HG02840 (cell line): ENCODE measurements at regions not wholly inside any gene's neighbourhood (a gene's known extent, or its start where the extent isn't known, plus 50 kb on each side); places are given as distances from the start of the nearest gene placed in this dataset.

Source experiments
- ATAC-seq: cut with Tn5 transposase; IDR thresholded peaks from one replicate; pipeline ENCODE4 v1.9.1; 2021; ENCODE audit warnings: mild to moderate bottlenecking, moderate library complexity, moderate number of reproducible peaks; ENCODE audit not compliant: unreplicated experiment, low FRiP score

GRCh38 chr3:110567029-110567428, 504.6 kb upstream of the NECTIN3 start:
- ATAC-seq: no peak

DNA sequence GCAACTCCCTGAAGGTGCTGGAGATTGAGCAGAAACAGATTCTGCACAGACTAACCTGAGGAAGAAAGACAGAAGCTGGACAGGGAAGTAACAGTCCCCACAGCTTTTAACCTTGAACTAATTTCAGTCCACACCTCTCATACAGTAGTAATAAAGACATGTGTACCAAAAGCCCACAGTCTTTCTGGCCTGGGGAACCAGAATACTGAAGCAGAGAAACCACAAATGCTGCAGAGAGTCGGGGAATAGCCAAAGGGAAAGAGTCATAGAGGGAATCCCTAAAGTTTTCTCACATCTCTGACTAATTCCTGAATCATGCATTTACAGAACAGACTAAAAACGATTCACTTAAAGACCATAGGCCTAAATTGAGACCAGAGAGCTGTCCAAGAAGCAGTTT, 503.4 kb upstream of the NECTIN3 start:
- ATAC-seq: no peak

GRCh38 chr3:110569073-110569472, 502.5 kb upstream of the NECTIN3 start:
- no peak for ATAC-seq

DNA sequence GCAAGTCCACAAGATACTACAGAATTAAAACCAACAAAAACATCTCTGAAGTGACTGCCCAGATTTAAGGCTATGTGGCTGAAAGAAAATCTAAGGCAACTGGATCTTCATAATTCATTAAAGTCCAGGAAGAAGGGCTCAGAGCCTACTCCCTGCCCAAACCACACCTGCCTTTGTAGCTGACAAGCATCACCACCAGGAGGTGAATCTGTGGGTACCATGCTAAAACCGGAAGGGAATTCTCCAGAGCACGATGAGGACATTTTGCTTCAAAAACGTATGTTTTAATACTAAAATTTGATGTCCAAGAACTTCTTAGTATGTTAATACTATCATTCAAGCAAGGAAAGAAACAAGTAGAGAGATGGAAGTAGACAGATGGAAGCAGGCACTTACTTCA, 495.9 kb upstream of the NECTIN3 start:
- no peak for ATAC-seq

DNA sequence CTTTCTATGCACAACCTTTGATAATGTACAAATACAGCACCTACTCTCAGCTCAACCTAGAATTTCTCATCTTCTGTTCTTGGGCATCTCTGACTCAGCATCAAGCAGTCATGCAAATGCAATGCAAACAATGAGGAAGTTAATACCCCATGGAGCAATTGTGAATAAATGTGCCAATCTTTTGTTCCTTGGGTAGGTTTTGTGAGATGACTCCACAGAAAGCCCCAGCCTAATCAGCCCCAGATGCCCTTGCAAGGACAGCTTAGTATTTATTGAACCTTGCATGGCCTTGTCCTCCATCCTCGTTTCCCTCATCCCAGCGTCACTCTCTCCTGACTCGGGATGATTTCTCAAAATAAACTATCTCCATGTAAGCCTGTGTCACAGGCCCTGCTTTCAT, 494.7 kb upstream of the NECTIN3 start:
- ATAC-seq: no peak

DNA sequence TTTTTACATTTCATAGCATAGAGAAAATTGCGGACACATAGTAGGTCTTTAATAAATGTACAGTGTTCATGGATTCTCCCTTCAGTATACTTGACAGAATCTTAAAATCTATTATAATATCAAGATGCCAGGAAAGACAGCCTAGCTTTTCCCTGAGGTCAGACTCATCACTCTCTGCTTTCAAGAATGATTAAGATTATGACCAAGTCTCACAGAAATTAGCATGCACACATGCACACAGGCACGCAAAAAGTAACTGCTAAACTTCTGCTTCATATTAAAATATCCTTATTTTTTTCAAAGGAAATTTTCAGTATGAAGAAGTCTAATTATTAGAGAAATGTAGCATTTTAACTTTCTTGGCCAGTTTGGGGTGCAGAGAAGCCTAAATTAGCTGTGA, 493.8 kb upstream of the NECTIN3 start:
- no peak for ATAC-seq

DNA sequence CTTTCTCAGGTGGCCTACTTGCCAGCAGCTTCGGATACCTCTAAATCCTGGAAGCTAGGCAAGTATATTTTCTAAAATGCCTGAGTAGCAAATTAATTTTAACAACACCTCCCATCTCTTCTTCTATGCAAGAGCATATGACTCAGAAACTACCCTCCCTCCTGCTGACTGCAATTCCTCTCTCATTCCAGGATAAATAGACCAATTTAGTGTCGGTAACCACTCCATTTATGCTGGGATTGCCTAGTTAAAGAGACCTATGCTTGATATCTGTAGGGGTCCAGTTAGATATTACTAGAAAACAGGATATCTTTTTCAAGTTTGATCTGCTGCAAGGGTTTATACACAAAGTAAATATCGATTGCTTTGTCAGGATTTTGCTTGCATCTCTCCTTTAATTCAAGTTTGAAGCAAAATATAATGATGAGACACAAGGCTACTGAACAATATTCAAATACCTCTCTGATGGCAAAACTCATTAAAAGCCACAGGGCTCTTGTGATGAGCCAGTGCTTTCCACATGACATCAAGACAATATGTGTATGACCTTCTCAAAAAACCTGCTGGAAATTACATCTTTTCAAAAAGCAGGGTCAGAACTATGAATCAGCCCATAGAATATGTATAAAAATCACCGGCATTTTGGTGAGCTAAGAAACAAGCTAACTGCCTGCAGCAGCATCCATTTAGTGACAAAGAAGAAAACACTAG, 491.6 kb upstream of the NECTIN3 start:
- ATAC-seq: no peak

DNA sequence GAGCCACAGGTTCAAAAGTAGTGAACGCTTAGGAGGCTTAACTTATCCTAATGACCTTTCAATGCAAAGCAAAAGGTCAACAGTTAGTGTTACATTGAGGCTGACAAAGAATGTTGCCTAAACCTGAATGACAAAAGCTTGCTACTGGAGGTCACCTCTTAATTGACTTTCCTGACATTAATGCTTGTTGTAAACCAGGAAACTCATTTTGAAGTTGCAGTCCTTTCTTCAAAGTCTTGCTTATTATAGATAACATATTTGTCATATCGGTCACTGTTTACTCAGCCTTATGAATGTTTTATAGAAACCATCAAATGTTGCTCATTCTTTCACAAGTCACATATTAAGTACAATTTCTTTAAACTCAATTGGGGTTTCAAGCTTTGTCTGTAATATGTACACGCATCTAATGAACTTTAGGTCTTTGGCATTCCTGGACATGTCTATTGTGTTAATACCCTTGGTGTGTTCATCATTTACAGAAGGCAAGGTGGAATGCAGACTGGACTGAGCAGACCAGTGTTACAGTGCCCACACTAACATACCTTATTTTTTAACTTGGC, 488.2 kb upstream of the NECTIN3 start:
- ATAC-seq: no peak

GRCh38 chr3:110588906-110589305, 482.7 kb upstream of the NECTIN3 start:
- no peak for ATAC-seq

DNA sequence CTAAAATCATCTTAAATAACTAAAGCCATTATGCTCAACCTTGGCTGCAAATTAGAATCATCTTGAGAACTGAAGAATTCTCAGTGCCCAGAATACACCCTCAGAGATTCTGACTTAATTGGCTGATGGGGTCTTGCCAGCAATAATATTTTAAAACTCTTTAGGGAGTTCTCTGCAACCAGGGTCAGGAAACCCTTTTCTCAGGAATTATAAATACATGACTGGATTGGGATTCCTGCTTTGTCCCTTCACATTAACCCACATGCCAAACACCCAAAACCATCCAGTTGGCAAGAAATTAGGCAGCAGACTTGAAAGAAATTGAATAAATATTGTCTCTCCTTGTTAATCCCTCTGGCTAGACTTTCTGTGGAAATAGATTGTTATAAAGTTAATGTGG, 482.3 kb upstream of the NECTIN3 start:
- ATAC-seq: no peak

DNA sequence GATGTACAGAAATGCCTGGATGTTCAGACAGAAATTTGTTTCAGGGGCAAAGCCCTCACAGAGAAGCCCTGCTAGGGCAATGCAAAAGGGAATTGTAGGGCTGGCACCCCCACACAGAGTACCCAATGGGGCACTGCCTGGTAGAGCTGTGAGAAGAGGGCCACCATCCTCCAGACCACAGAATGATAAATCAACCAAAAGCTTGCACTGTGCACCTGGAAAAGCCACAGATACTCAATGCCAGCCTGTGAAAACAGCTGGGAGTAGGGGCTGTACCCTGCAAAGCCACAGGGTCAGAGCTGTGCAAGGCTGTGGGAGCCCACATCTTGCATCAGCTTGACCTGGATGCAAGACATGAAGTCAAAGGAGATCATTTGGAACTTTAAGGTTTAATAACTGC, 477.9 kb upstream of the NECTIN3 start:
- ATAC-seq: no peak

DNA sequence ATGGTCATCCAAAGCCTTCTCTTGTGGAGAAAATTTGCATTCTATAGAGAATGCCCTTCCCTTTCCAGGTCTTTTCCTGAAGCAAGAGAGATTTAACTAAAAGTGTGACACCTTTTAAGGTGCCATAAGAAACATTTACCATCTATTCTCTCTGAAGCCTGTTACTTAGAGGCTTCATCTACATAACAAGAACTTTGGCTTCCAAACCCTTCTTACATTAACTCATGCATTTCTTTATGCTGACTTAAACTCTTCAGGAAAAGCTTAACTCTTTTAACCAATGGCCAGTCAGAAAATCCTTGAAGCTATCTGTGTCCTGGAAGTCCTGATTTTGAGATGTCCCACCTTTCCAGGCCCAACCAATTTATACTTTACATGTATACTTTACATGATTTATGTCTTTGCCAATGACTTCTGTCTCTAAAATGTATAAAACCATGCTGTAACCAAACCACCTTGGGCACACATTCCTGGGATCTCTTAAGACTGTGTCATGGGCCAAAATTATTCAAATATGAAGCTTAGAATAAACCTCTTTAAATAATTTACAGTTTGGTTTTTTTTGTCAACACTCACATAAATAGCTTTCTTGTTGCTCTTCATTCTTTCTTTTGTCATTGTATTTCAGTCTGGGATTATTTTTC, 472.6 kb upstream of the NECTIN3 start:
- ATAC-seq: no peak

GRCh38 chr3:110608566-110608965, 463.1 kb upstream of the NECTIN3 start:
- ATAC-seq: no peak

DNA sequence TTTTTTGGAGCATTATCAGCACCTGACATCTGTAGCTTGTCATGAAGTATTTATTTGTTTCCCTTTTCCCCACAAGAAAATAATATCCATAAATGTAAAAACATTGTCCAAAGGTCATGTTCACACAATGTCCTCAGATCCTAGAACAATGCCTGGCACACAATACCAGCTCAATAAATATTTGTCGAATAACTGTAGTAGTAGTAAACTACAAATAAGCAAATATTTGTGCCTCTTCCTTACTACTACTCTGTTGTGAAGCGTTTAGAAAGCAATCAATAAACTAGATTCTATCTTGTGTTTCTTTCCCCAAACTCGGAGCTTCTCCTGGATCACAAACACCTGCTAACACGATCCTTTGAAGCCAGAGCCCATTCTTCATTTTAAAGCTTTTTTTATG, 459.6 kb upstream of the NECTIN3 start:
- no peak for ATAC-seq

DNA sequence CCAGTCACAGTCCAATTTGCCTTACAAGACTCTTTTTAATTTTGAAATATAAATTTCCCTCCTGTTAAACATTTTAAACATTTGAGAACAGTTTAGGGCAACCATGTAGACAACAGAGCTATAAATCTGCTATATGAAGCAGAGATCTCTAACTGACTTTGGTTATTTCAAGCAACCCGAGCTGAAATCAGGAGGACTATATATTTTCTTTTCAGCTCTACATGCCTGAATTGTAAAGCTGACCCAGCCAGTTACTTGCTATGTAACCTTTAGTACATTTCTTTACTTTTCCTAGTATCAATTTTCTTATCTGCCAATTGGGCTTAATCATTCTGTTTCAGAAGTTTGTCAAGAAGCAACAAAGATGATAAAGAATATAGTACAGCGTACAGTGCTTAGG, 457.4 kb upstream of the NECTIN3 start:
- no peak for ATAC-seq

DNA sequence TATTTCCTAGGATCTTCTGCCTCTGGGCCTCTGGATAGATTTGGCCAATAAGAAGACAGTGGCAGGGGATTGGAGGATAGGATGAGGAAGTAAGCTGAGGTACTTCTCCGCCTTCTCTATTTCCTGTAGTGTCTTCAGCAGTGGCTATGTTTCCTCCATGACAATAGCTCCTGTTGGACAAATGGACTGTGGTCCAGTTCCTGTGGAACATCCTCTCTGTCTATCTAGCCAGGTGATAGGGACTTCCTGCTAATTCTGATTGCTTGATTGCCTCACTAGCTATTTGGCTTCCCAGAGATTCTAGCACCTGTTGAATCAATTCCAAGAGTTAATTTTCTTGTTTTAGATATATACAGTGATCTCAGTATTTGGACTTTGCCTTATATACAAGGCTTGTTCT, 456.2 kb upstream of the NECTIN3 start:
- ATAC-seq: no peak

GRCh38 chr3:110618512-110619226, 452.9 kb upstream of the NECTIN3 start:
- no peak for ATAC-seq

DNA sequence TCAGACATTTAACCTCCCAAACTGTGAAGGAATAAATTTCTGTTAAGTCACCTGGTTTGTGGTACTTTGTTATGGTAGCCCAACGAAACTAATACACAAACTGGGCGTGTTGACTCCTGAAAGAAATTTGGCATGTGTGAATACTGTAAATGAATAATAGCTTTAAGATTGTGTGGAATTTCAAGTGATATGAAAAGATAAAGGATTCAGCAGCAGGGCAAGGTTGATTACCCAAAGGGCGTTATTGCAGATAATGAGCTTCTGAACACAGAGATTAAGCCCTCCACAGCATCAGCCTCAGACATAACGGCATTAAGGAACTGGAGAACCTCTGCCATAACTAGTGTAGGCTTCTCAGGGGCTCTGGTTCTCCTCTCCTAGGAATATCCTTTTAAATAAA, 451.5 kb upstream of the NECTIN3 start:
- ATAC-seq: no peak

DNA sequence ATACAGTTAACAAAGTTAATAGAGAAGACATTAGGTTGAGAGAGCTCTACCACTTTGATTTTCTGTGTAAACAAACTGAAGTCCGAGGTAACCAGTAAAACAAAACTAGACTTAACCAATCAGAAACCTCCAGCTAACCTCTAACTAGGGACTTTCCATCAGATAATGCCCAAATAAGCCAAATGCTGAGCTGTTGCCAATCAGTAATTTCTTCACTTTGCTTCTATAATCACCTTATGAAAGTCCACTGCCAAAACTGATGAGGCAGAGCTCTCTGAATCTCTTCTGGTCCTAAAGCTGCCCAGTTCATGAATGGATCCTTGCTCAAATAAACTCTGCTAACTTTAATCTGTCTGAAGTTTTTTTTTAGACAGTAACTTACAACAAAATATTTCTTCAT, 448.0 kb upstream of the NECTIN3 start:
- no peak for ATAC-seq

DNA sequence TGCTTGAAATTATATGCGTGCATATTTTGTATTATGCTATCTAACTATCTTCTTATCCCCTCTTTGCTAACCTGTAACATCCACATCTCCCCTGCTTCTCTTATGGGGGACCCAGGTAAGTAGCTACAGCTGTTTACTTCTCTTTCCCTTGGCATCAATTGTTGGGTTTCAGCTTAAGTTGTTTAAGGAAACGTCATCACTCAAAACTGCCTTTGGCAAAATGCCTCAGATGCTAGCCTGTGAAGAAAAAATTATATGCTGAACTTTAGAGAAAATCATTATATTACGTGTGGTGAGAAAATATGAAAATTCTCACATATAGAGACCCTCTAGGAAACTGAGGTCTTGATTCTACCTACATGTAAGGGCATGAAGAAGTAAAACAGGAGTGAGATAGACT, 447.0 kb upstream of the NECTIN3 start:
- ATAC-seq: no peak

- no peak for ATAC-seq
Observed at GRCh38 chr3:110625201-110625747, 446.3 kb upstream of the NECTIN3 start.
